GM21447 (cell line): ENCODE measurements at regions not wholly inside any gene's neighbourhood (a gene's known extent, or its start where the extent isn't known, plus 50 kb on each side); places are given as distances from the start of the nearest gene placed in this dataset.

ENCODE experiments used
- ATAC-seq: cut with Tn5 transposase; IDR thresholded peaks from one replicate; pipeline ENCODE4 v1.9.1; 2021; ENCODE audit not compliant: unreplicated experiment

- no peak for ATAC-seq
Observed at GRCh38 chr18:38116716-38117115, 551.1 kb upstream of the CELF4 start.

GRCh38 chr18:38115201-38115600 lies 549.6 kb upstream of the CELF4 start:
- ATAC-seq = no peak

GRCh38 chr18:38087538-38087937 lies 521.9 kb upstream of the CELF4 start:
- no peak for ATAC-seq

GRCh38 chr18:38081516-38081915 lies 515.9 kb upstream of the CELF4 start:
- no peak for ATAC-seq

GRCh38 chr18:38077229-38077628 lies 511.6 kb upstream of the CELF4 start:
- ATAC-seq = no peak

- ATAC-seq = no peak
Observed at GRCh38 chr18:38076346-38077070, 510.9 kb upstream of the CELF4 start.

GRCh38 chr18:38074298-38074876 lies 508.8 kb upstream of the CELF4 start:
- ATAC-seq = no peak

- no peak for ATAC-seq
Observed at GRCh38 chr18:38067821-38068220, 502.2 kb upstream of the CELF4 start.

- no peak for ATAC-seq
Observed at GRCh38 chr18:38067086-38067485, 501.5 kb upstream of the CELF4 start.

- no peak for ATAC-seq
Observed at GRCh38 chr18:38052879-38053590, 487.4 kb upstream of the CELF4 start.

- ATAC-seq = no peak
Observed at GRCh38 chr18:38047820-38048219, 482.2 kb upstream of the CELF4 start.

- no peak for ATAC-seq
Observed at GRCh38 chr18:38046651-38047050, 481.1 kb upstream of the CELF4 start.

GRCh38 chr18:38045845-38046244 lies 480.2 kb upstream of the CELF4 start:
- ATAC-seq = no peak

GRCh38 chr18:38042211-38042890 lies 476.8 kb upstream of the CELF4 start:
- no peak for ATAC-seq

GRCh38 chr18:38038242-38038641 lies 472.6 kb upstream of the CELF4 start:
- ATAC-seq = no peak

- ATAC-seq = no peak
Observed at GRCh38 chr18:38035193-38035592, 469.6 kb upstream of the CELF4 start.

- no peak for ATAC-seq
Observed at GRCh38 chr18:38033282-38033681, 467.7 kb upstream of the CELF4 start.

GRCh38 chr18:38032516-38032915 lies 466.9 kb upstream of the CELF4 start:
- no peak for ATAC-seq

GRCh38 chr18:38028946-38029345 lies 463.3 kb upstream of the CELF4 start:
- ATAC-seq = no peak

GRCh38 chr18:38025433-38026038 lies 459.9 kb upstream of the CELF4 start:
- ATAC-seq = no peak

GRCh38 chr18:38023871-38024270 lies 458.3 kb upstream of the CELF4 start:
- no peak for ATAC-seq
